ENCODE measurements at regions not wholly inside any gene's neighbourhood (a gene's known extent, or its start where the extent isn't known, plus 50 kb on each side); places are given as distances from the start of the nearest gene placed in this dataset.

DNA sequence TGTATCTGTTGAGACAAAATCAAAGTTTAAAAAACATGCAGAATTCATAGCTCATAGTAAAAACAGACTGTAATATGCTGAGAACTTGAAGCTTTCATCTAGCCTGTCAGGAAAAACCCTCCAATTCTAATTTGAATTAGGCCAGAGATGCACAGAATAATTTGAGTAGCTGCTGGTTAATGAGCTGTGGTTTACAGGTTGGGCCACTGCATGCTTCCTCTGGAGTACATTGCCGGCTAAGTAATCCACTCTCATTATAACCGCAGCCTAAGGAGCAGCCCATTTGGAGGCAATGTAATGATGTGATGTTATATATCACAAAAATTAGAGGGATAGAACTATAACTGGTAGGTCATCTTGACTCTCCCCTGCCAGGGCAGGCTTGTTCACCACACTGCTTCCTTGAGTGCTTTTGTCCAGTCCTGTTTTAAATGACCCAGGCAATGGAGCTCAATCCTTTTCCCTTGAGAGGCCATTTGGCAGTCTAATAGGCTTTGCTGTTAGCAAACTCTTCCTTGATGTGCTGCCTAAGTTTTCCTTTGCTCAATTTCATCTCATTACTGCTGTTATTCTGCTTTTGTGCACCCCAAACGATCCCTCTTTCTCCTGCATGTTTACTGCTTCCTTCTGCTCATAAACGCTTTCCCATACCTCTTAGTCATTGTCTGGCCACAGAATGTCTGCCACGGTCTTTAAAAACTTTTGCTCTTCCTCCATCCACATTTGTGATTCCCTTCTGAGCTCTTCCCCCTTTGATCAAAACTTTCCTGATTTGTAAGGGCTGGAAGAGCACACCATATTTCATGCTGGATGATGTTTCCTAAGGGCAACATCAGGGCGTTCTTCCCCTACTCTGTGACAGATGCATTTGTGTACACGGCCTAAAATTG is 230.9 kb downstream of the C4orf33 start (continued):
- TF ChIP-seq, protein P1, sequence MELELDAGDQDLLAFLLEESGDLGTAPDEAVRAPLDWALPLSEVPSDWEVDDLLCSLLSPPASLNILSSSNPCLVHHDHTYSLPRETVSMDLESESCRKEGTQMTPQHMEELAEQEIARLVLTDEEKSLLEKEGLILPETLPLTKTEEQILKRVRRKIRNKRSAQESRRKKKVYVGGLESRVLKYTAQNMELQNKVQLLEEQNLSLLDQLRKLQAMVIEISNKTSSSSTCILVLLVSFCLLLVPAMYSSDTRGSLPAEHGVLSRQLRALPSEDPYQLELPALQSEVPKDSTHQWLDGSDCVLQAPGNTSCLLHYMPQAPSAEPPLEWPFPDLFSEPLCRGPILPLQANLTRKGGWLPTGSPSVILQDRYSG (tag; conservative IDR thresholded peaks at IDR 0.05; ENCODE audit: low read depth), result no peak
- TF ChIP-seq POLR2AphosphoS2 (IDR thresholded peaks at IDR 0.05; ENCODE audit: low read length) (no peak), ZNF3 (CRISPR knock-in tag; IDR thresholded peaks at IDR 0.05) (no peak), ZKSCAN1 (IDR thresholded peaks at IDR 0.05; ENCODE audit: low read depth, low read length) (no peak), PCBP2 (IDR thresholded peaks at IDR 0.05; ENCODE audit: low read depth, low read length, poor library complexity, severe bottlenecking) (no peak), ZFX (CRISPR knock-in tag; IDR thresholded peaks at IDR 0.05) (no peak), HSF4 (CRISPR knock-in tag; IDR thresholded peaks at IDR 0.05; ENCODE audit: borderline replicate concordance) (no peak)
- TF ChIP-seq, protein P2, sequence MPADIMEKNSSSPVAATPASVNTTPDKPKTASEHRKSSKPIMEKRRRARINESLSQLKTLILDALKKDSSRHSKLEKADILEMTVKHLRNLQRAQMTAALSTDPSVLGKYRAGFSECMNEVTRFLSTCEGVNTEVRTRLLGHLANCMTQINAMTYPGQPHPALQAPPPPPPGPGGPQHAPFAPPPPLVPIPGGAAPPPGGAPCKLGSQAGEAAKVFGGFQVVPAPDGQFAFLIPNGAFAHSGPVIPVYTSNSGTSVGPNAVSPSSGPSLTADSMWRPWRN (IDR thresholded peaks at IDR 0.05; ENCODE audit: low read depth), result no peak
- TF ChIP-seq, protein P3, sequence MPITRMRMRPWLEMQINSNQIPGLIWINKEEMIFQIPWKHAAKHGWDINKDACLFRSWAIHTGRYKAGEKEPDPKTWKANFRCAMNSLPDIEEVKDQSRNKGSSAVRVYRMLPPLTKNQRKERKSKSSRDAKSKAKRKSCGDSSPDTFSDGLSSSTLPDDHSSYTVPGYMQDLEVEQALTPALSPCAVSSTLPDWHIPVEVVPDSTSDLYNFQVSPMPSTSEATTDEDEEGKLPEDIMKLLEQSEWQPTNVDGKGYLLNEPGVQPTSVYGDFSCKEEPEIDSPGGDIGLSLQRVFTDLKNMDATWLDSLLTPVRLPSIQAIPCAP (CRISPR knock-in tag; IDR thresholded peaks at IDR 0.05; ENCODE audit: borderline replicate concordance), result no peak
